HG03039 (cell line): ENCODE measurements at regions not wholly inside any gene's neighbourhood (a gene's known extent, or its start where the extent isn't known, plus 50 kb on each side); places are given as distances from the start of the nearest gene placed in this dataset.

ENCODE experiments used
- ATAC-seq: cut with Tn5 transposase; IDR thresholded peaks from one replicate; pipeline ENCODE4 v1.9.1; 2021; ENCODE audit warnings: mild to moderate bottlenecking, moderate library complexity; ENCODE audit not compliant: unreplicated experiment

DNA sequence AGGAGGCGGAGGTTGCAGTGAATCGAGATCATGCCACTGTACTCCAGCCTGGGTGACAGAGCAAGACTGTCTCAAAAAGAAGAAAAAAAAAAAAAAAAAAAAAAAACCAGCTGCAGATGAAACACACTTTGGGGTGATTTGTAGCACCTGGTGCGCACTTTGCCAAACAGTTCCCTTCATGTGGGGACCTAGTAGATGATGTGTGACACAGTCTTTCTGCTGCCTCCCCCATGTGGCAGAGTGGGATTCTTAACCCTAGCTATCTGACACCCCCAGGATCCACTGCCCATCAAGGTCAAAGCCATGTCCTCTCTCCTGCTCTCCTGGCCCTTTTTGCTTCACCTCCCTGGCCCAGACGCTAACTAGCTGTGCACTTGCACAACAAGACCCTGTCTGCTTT, 52.1 kb upstream of the PDZD8 start:
- no peak for ATAC-seq

DNA sequence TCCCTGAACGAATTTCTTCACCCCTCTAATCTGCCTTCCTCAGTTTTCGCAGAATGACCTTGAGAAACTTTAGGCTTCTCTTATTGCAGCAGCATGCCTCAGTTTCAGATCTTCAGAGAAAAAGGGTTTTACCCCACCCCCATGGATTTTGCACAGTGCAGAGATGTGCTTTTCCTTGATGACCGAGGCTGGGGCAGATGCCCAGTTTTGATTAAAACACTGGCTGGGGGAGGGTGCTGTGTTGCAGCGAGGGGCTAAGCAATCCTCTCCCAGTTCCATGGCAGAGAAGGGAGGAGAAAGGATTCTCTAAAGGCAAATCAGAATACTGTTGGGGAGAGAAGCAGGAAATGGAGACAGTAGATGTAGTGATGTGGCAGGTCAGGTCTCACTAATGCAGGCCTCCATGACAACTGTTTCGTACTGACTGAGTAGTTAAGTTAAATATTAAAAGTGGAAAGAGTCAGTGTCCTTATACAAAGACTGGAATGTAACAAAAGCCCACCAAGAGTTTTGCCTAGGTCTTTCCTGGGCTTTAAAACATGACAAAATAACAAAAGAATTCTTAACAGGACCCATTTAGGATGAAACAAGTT, 50.8 kb upstream of the PDZD8 start:
- no peak for ATAC-seq

DNA sequence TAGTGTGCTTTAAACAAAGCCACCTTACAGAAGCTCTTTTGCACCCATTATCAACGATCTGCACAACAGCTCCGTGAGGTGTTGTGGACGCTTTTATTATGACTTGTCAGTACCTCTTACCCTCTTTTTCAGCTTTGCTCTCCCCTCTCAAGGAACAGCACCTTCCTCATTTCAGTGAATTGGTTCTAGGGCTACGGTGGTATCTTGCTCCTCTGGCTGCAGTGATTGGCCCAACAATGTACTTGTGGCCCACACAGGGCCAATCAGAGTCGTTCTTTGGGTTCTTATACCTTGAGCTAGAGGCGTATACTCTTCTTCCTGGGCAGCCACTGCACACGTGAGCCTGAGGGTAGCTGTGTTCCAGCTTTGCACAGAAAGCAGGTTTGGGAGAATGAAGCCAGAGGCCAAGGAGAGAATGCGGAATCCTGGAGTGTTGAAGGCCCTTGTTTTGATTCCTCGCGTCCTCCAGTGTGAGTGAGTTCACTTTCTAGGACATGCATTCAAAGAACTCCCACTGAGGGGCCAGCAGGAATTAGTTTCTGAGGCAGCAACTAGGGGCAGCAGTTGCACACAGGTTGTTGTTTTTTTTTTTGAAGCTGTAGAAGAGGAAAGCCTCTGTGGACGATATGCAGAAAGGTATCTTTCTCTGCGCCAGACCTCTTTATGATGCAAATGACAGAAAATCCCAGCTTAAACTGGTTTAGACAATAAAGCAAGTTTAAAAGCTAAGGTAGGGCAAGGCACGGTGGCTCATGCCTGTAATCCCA, 49.8 kb upstream of the PDZD8 start:
- no peak for ATAC-seq
